NCI-H460 (cell line): ENCODE measurements at regions not wholly inside any gene's neighbourhood (a gene's known extent, or its start where the extent isn't known, plus 50 kb on each side); places are given as distances from the start of the nearest gene placed in this dataset.
"Not testable (repeated sequence)": the region's sequence is repeated elsewhere in the genome, so short reads cannot be mapped to it uniquely, and the experiment has no call there.

ENCODE experiments used
- DNase-seq: peaks from one replicate; pipeline ENCODE4 v3.0.0-alpha.2; 2016; ENCODE audit warnings: low read depth; ENCODE audit errors: extremely low read depth

DNA sequence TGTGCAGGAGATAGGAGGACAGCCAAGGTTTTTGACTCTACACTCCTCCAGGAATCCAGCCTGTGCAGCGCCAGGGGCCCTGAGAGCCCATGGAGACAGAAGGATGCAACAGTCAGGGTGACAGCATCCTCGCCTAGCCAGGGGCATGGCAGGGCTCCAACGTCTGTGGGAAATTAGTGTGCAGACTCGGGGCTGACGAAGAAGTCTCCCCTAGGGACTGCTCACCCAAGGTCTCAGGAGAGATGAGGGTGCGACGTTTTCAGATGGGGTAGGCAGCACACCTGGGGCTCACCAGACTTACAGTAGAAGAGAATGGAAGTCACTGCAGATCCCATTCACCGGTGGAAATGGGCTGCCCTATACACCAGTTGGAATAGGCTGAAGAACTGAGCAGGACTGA, 241.7 kb downstream of the SETD4 start:
- DNase-seq, result no peak

DNA sequence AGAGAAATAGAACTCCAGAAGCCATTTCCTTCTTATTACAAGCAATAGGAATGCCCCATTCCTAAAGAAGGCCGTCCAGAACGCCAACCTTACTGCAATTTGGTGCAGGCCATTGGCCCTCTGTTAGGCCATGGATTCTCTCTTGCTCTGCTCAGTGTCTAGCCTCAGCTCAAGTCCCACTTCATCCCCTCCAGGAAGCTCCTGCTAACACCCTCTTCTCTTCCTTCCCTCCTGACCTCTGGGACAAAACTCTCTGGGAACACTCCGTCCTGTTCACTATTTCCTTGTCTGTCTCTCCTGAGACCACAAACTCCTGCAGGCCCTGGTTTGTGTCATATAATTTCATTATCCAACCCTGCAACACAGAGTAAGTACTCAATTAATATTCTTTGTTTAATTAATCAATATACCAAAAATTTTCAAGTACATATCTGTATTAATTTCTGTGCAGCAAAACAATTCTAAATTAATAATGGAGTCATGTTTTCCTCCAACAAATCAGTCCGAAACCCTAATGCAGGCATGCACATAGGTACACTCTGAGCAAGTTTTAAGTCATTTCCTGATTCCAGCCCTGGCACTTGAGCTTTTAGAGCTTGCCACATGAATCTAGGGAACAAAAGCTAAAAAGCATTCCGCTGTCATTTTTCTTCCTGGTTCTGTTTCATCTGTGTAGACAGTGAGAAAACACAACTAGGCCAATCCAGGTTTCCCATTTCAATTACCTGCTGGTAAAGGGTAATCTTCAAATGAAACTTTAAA, 245.3 kb downstream of the SETD4 start:
- no peak for DNase-seq

DNA sequence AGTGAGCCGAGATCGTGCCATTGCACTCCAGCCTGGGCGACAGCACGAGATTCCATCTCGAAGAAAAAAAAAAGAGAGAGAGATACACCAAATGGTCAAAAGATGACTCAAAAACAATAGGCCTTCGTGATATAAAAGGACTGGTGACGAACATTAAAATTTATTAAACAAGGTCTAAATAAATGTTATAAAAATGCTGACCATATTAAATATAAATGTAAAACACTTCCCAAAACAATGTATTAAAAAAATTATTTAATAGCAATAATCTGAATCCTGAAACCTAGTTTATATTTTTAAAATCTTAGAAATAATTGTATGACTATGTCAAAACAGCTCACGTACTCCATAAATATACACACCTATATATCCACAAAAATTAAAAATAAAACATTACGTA, 247.6 kb downstream of the SETD4 start:
- DNase-seq, result no peak

DNA sequence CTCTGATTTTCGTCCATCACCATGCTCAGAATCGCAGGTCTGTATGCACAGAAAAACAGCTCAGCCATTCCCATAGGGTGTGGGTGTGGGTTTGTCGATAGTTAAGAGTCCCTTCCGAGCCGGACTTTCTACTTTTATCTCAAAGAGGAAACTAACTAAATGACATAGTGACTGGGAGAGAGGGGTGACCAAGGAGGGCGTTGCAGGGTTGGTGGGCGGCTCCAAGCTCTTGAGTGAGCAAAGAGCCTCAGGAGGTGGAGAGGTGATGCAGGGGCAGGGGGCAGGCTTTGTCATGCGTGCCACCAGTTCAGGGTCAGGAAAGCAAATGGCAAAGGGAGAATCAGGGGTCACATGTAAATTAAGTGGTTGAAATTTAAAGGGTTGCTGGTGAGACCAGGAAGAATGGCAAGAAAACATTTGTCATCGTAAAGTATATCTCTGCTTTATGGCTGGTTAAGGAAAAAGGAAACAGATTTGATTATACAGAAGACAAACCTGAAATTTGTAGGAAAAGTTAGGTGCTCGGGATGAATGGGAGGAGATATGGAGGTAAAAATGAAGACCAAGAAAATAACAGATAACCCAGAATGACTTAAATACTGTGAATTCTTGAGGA, 249.0 kb downstream of the SETD4 start:
- no peak for DNase-seq

DNA sequence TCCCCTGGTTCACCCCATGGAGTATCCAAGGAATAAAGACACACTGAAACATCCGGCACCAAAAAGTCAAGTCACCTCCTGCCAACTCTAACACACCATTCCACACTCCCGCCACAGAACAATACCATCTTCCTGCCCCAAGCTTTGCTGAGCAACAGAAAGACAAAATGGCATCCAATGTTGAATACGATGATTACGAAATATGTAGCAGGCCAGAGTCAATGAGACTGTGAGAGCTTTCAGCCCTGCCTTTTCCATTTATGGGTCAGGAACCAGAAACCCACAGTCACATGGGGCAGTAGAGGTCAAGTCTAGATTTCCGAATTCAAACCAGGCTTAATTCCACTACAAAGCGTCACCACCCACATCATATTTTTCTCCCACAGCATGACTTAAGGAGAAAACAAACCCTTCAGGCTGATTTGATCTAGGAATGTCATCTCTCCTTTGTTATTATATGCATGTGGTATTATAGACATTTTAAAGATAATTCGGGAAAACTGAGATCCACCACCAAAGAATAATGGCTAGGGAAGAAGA, 249.8 kb downstream of the SETD4 start:
- no peak for DNase-seq

DNA sequence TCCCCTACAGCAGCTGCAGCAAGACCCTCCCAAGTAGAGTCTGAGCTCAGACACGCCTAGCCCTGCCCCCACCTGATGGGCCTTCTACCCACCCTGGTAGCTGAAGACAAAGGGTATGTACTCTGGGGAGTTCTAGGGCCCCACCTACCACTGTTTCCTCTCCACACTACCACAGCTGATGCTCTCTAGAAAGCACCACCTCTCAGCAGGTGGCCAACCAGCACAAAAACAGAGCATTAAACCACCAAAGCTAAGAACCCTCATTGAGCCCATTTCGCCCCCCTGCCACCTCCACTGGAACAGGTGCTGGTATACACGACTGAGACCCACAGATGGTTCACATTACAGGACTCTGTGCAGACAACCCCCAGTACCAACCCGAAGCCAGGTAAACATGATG, 258.9 kb downstream of the SETD4 start:
- no peak for DNase-seq

DNA sequence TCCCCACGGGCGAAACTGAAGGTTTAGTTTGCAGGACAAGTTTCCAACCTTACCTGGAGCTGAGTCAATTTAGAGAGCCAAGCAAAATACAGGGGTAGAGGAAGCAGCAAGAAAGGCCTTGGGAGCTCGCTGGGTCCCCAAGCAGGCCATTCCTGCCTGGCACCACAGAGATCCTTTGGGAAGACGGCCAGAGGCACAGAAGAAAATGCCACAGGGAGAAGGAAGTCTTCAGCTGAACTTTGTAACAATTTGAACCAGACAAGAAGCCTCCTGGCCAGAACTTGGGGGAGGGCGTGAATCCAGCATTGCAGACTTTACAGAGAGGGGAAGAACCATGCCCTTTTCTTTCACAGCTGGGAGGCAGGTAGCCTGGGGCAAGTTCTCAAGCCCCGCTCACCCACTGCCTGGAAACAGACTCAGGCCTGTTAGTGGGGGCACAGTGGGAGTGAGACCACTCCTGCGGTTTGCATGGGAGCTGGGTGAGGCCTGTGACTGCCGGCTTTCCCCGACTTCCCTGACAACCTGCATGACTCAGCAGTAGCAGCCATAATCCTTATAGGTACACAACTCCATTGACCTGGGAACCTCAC, 259.4 kb downstream of the SETD4 start:
- DNase-seq, result not testable (repeated sequence)

DNA sequence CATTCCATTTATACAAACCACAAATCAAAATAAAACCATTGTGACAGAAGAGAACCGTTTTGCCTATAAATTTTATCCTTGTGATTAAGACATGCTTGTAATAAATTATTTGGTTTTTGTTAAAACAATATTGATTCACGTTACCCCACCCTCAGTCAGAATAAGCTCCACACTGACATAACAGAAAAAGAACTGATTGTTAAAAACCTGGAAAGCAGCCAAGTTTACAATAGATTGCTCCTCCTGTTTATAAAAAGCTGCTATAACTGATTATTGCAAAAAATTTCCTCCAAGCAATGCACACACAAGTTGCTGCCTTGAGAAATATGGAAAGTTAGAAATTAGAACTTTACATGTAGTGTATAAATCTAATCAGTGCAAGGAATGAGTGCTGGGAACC, 263.5 kb downstream of the SETD4 start:
- no peak for DNase-seq

DNA sequence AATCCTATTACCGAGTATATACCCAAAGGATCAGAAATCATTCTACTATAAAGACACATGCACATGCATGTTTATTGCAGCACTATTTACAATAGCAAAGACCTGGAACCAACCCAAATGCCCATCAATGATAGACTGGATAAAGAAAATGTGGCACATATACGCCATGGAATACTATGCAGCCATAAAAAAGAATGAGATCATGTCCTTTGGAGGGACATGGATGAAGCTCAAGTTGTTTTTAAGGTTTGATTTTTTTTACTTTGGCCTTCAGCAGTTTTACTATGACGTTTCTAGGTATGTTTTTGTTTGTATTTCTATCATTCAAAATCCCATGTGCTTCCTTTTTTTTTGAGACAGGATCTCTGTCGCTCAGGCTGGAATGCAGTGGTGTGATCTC, 265.8 kb downstream of the SETD4 start:
- not testable (repeated sequence) for DNase-seq

DNA sequence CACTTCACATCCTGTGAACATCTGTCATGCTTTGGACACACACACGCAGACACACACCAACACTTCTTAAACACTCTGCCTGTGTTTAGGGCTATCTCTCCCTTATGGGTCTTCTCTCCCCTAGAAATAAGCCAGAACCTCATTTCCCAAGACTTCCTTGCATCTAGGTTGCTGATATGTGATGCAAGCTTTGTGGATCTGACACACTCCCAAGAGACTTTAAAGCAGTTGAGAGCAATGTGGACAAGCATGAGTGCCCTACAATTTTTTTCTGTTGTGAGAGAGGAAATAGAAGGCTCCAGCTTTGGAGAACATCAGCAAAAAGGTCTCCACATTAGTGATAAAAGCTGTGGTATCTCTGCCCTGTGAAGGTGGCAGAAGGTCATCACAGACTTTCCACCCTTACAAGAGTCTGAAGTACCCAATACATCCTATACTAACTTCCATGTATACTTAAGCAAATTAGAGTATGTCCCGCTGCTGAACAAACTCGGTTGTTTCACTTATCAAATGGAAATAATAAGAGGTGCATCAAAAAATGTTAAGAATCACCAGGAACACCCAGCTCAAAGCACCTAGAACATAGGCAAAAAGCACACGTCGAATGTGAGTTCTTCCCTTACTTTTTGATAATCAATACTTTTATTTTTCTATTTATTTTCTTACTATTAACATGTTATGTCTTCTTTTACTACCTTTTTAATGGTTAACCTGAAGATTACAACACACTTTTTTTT, 267.6 kb downstream of the SETD4 start:
- no peak for DNase-seq

DNA sequence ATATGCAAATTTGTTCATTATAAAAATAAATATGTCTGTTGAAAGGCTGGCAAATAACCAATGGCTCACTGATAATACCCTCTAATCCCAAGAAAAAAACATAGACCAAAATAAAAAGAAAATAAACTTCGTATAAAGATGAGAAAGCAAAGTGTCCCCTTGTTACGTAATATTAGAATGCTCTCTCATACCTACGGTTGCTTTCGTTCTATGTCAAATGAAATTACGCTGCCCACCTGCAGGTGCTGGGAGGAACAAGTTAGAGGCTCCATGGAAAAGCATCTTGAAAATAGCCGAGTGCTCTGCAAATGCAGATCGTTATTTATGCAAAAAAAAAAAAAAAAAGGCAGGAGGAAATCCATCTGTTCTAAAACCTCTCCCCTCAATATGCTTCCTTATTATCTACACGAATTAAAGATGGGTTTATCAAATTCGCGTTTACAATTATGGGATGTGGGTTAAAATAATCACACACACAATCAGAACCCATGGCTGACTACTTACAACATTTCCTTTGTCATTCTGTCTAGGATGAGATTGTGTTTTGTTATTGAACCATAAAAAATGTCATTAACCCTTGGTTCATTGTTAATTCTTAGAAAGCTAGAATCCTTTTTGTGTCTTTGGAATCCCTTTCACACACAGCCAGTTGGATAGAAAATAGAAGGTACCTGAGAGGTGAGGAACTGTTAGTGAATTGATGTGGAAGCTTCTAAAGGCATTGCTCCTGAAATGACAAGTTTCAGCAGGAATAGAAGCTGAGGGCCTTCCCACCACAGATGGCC, 268.6 kb downstream of the SETD4 start:
- DNase-seq, result no peak

DNA sequence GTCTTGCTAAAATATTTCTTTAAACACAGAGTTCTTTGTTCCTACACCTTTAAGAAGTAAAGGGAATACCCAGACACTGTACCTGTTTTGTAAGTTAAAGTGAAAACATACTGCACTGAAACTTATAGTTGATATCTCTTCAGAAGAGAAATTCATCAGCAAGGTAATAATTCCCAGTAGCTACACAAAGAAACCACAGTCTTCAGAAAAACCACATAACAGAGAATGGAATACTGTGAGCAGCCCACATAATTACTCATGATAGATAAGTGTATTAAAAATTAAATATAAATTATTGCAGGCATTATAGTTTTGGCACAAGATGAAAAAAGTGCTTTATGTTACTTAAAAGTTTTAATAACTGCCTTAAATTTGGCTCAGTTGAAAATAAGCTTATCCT, 276.6 kb downstream of the SETD4 start:
- no peak for DNase-seq

DNA sequence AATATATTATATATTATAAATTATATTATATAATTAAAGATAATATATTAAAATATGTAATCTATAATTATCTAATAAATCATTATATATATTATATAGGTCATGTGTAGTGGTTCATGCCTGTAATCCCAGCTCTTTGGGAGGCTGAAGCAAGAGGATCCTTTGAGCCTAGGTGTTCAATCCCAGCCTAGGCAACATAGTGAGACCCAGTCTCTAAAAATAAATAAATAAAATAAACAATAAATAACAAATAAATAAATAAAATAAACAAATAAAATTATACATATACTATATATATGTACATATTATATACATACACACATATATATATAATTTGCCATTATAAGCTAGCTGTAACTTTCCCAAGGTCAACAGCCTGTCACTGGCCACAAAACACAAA, 277.7 kb downstream of the SETD4 start:
- no peak for DNase-seq

DNA sequence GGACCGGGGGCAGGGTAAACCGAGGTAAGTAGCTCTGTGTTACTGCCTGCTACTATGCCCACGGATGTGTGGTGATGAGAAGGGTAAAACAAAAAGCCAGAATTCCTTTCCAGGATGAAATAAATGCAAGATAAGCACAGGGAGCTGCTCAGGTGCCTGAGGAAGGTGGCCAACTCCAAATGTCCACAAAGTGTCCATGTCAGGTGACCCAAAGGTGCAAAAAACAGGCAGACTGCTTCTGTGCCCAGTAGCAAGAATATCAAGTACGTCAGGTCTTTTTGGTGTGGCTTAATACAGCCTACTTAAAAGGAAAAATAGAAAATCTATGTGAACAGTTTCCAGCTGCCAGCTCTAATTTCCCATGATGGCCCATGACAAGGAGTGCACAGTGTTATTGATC, 279.3 kb downstream of the SETD4 start:
- no peak for DNase-seq

DNA sequence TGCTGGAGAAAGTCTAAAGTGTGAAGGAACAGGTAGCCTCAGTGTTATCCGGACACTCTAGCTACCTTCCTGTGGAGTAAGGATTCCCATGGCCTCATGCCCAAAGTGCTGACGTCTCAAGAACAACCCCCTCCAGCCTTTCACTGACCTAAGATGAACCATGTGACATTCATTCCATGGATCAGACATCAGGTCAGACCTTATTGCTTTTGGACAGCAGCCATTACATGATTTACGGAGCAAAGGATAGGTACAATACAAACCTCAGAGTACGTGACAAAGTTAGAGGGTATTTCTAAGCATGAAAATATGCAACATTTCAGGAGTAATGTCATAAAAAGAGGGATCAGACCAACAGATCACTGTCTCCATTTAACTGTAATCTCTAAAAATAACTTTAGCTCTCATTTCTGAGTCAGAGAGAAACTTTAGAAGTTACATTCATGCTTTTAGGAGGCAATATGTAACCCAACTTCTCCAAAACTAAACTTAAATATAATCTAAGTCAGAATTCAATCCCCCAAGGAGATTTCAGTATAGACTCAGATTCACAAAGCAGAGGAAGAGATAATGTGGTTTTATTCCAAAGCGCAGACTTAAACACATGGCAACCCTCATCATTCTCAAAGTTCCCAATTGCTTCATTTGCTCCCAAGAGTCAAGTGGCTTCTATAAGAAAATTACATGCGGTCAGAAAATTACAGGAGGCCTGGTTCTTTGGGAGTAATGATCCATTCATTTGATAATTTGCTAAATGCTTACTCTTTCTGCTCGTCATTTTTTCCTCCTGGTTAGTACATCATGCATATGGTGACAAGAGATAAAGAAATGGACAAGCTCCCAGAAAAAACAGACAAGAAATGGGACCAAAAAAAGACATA, 280.4 kb downstream of the SETD4 start:
- DNase-seq, result no peak

DNA sequence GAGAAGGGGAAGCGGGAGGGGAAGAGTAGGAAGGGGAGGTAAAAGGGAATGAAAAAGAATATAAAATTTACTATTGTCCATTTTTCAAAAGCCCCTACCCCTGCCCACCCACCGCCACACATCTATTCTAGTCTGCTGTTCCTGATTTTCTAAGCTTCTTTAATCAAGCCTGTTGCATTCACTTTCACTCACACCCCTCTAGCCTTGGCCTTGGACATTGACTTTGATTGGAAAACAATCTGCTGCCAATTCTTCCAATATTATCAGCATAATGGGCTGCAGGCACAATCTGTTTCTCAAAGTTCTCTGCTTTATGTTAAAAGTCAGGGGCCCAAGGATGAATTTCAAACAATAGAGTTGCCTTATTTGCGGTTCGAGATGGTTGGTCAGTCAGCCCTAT, 281.2 kb downstream of the SETD4 start:
- no peak for DNase-seq

DNA sequence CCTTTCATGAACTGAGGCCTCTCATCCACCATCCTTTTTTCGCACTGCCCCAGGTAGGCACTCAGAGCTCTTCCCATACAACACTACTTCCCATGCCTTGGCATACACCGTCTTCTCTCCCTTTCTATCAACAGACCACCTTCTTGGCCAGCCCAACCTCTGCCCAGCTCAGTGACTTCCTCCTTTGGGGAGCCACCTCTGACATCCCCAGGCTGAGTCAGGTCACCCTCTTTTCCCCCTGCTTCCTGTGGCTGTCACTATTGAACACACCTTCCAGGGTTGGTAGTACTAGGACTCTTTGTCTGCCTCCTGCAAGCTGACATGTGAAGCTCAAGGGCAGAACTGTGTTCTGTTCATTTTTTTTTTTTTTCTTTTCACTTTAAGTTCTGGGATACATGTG, 283.2 kb downstream of the SETD4 start:
- DNase-seq, result no peak

DNA sequence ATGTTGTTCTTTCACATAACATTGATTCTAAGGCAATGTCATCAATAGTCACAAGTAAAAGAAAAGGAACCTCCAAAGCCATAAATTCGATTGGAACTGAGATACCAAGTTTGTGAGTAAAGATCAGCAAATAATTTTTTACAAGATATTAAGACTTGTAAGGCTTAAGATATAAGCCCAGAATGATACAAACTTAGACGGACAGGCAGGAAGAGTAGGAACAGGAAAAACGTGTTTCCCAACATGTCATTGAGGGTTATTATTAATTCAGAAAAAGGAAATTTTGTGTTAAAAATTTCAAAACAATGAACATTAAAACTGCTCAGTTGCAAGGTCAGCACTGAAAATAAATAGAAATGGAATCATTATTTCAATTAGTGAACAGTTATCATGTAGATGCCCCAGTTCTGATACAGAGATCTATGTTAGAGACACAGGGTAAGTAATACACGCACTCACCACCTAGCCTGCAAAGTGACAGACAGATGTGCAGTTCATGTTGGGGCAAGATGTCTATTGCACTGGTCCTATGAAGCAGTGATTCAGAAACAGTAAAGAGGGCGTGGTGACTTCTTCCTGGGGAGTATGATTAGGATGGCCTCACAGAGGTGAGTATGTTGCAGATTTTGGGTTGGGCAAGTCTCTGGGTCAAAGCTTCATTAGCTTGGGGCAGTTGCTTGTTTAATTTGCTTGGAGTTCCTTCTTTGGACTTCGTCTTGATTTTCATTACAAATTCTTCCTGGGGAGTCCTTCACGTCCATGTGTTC, 284.4 kb downstream of the SETD4 start:
- DNase-seq, result no peak
